ENCODE measurements at regions not wholly inside any gene's neighbourhood (a gene's known extent, or its start where the extent isn't known, plus 50 kb on each side); places are given as distances from the start of the nearest gene placed in this dataset.
"Not testable (repeated sequence)": the region's sequence is repeated elsewhere in the genome, so short reads cannot be mapped to it uniquely, and the experiment has no call there.

DNA sequence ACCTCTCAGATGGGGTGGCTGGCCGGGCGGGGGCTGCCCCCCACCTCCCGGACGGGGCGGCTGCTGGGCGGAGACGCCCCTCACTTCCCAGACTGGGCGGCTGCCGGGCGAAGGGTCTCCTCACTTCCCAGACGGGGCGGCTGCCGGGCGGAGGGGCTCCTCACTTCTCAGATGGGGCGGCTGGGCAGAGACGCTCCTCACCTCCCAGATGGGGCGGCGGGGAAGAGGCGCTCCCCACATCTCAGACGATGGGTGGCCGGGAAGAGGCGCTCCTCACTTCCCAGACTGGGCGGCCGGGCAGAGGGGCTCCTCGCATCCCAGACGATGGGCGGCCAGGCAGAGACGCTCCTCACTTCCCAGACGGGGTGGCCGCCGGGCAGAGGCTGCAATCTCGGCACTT is 80.7 kb downstream of the KPNA2 start:
- not testable (repeated sequence) for H3K4me2 ChIP-seq (ENCODE audit: low read length); H3K4me3 ChIP-seq (ENCODE audit: low read length); H3K4me1 ChIP-seq (ENCODE audit: control insufficient read depth, insufficient read depth, low read length); H3K9ac ChIP-seq (ENCODE audit: low read depth, low read length); H3K36me3 ChIP-seq (ENCODE audit: insufficient read depth, low read length); H3K9me3 ChIP-seq (replicated peaks; ENCODE audit: low read length); H3K27me3 ChIP-seq (ENCODE audit: control insufficient read depth, insufficient read depth, low read length)

DNA sequence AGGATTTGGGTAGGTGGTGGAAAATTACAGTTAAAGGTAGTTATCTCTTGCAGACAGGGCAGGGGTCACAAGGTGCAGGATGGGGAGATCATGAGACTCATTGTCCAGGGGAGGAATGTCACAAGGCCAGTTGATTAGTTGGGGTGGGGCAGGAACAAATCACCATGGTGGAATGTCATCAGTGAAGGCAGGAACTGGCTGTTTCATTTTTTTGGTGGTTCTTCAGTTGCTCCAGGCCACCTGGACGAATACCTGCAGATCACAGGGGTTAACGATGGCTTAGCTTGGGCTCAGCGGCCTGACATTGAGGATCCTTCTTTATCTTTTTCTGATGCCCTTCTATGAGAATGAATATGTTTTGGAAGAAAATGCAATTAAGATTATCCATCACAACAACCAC is 87.1 kb downstream of the KPNA2 start:
- Histone ChIP-seq H3K4me1 (ENCODE audit: control insufficient read depth, insufficient read depth, low read length) (no peaks in the 10 kb centered on the region), H3K9me3 (replicated peaks; ENCODE audit: low read length) (no peaks in the 10 kb centered on the region), H3K36me3 (ENCODE audit: insufficient read depth, low read length) (peaks cover 6% of the 10 kb centered on the region), H3K4me3 (ENCODE audit: low read length) (no peak overlapping the region), H3K9ac (ENCODE audit: low read depth, low read length) (no peak overlapping the region), H3K27me3 (ENCODE audit: control insufficient read depth, insufficient read depth, low read length) (no peaks in the 10 kb centered on the region), H3K4me2 (ENCODE audit: low read length) (no peak overlapping the region)

DNA sequence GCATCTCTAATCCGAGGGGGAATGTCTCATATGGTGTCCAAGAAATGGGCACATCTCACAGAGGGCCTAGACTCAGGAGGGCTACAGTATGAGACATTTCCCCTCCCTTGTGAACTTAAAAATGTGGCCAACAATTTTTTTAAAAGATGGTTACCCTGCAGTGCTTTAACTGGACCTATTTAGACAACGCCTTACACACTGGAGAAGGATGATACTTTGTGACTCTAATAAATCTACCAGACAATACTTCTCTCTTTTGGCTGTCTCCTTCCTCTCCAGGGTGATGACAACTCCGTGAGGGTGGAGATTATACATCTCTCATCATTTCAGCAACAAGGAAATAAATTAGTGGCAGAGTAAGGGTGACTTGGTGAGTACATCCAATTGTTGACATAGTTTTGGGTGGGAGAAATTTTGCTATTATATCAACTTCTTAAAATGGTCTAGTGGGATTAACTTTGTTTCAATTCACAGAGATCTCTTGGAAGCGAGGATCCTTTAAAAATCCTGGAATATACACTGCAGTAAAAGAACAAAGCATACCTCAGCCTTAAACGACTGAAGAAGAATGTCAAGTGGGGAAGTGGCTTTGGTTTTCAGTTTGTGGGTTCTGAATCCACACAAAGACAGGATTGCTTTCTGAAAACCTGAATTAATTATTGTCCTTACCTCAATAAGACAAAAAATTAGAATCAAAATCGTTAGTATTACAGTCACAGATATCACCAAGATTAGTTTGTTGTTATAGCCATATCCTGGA is 89.8 kb downstream of the KPNA2 start:
- Histone ChIP-seq H3K36me3 (ENCODE audit: insufficient read depth, low read length) (peaks cover 6% of the 10 kb centered on the region), H3K27me3 (ENCODE audit: control insufficient read depth, insufficient read depth, low read length) (no peaks in the 10 kb centered on the region), H3K4me3 (ENCODE audit: low read length) (no peak overlapping the region), H3K9me3 (replicated peaks; ENCODE audit: low read length) (no peaks in the 10 kb centered on the region), H3K9ac (ENCODE audit: low read depth, low read length) (no peak overlapping the region), H3K4me2 (ENCODE audit: low read length) (no peak overlapping the region), H3K4me1 (ENCODE audit: control insufficient read depth, insufficient read depth, low read length) (no peaks in the 10 kb centered on the region)

GRCh38 chr17:68127914-68128313 is 92.4 kb downstream of the KPNA2 start:
- peaks cover 8% of the 10 kb centered on the region for H3K36me3 ChIP-seq (ENCODE audit: insufficient read depth, low read length)
- no peak overlapping the region for H3K4me2 ChIP-seq (ENCODE audit: low read length)
- no peaks in the 10 kb centered on the region for H3K4me1 ChIP-seq (ENCODE audit: control insufficient read depth, insufficient read depth, low read length)
- no peaks in the 10 kb centered on the region for H3K27me3 ChIP-seq (ENCODE audit: control insufficient read depth, insufficient read depth, low read length)
- no peaks in the 10 kb centered on the region for H3K9me3 ChIP-seq (replicated peaks; ENCODE audit: low read length)
- no peak overlapping the region for H3K4me3 ChIP-seq (ENCODE audit: low read length)
- H3K9ac ChIP-seq (ENCODE audit: low read depth, low read length), result no peak overlapping the region

- Histone ChIP-seq H3K27me3 (ENCODE audit: control insufficient read depth, insufficient read depth, low read length) (no peaks in the 10 kb centered on the region), H3K36me3 (ENCODE audit: insufficient read depth, low read length) (peaks cover 6% of the 10 kb centered on the region), H3K9ac (ENCODE audit: low read depth, low read length) (no peak overlapping the region), H3K4me1 (ENCODE audit: control insufficient read depth, insufficient read depth, low read length) (no peaks in the 10 kb centered on the region), H3K9me3 (replicated peaks; ENCODE audit: low read length) (no peaks in the 10 kb centered on the region), H3K4me2 (ENCODE audit: low read length) (no peak overlapping the region), H3K4me3 (ENCODE audit: low read length) (no peak overlapping the region)
Measured at GRCh38 chr17:68131456-68131855, 95.9 kb downstream of the KPNA2 start.

- Histone ChIP-seq H3K4me2 (ENCODE audit: low read length) (no peak overlapping the region), H3K4me3 (ENCODE audit: low read length) (no peak overlapping the region), H3K9me3 (replicated peaks; ENCODE audit: low read length) (no peaks in the 10 kb centered on the region), H3K4me1 (ENCODE audit: control insufficient read depth, insufficient read depth, low read length) (no peaks in the 10 kb centered on the region), H3K9ac (ENCODE audit: low read depth, low read length) (no peak overlapping the region), H3K36me3 (ENCODE audit: insufficient read depth, low read length) (peaks cover 3% of the 10 kb centered on the region), H3K27me3 (ENCODE audit: control insufficient read depth, insufficient read depth, low read length) (no peaks in the 10 kb centered on the region)
Measured at GRCh38 chr17:68133346-68134045, 98.0 kb downstream of the KPNA2 start.

GRCh38 chr17:68134046-68134637 is 98.6 kb downstream of the KPNA2 start:
- Histone ChIP-seq H3K9me3 (replicated peaks; ENCODE audit: low read length) (no peaks in the 10 kb centered on the region), H3K4me3 (ENCODE audit: low read length) (no peak overlapping the region), H3K36me3 (ENCODE audit: insufficient read depth, low read length) (peaks cover 3% of the 10 kb centered on the region), H3K27me3 (ENCODE audit: control insufficient read depth, insufficient read depth, low read length) (no peaks in the 10 kb centered on the region), H3K9ac (ENCODE audit: low read depth, low read length) (no peak overlapping the region), H3K4me2 (ENCODE audit: low read length) (no peak overlapping the region), H3K4me1 (ENCODE audit: control insufficient read depth, insufficient read depth, low read length) (no peaks in the 10 kb centered on the region)

DNA sequence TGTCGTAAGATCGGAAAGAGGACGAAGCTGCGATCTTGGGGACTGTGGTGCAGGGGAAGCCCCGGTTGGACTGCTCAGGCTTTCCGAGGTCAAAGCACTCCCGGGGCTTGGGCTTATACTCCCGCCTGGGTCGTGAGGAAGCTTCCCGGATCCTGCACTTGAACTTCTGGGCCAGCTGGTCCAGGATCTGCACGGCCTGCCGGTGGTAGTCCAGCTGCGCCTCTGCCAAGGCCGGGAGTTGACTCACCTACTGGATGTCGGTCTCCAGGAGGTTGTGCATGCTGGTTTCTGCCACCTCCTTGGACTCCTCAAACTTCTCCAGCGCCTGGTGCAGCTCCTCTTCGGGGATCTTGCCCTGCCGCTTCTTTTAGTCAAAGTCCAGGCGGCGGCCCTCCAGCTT is 99.2 kb downstream of the KPNA2 start:
- H3K36me3 ChIP-seq (ENCODE audit: insufficient read depth, low read length), result peaks cover 3% of the 10 kb centered on the region
- no peaks in the 10 kb centered on the region for H3K9me3 ChIP-seq (replicated peaks; ENCODE audit: low read length)
- no peak overlapping the region for H3K4me2 ChIP-seq (ENCODE audit: low read length)
- no peak overlapping the region for H3K4me3 ChIP-seq (ENCODE audit: low read length)
- no peaks in the 10 kb centered on the region for H3K4me1 ChIP-seq (ENCODE audit: control insufficient read depth, insufficient read depth, low read length)
- H3K9ac ChIP-seq (ENCODE audit: low read depth, low read length), result no peak overlapping the region
- no peaks in the 10 kb centered on the region for H3K27me3 ChIP-seq (ENCODE audit: control insufficient read depth, insufficient read depth, low read length)

- H3K4me2 ChIP-seq (ENCODE audit: low read length), result no peak overlapping the region
- no peak overlapping the region for H3K9ac ChIP-seq (ENCODE audit: low read depth, low read length)
- H3K27me3 ChIP-seq (ENCODE audit: control insufficient read depth, insufficient read depth, low read length), result no peaks in the 10 kb centered on the region
- H3K4me3 ChIP-seq (ENCODE audit: low read length), result no peak overlapping the region
- no peaks in the 10 kb centered on the region for H3K9me3 ChIP-seq (replicated peaks; ENCODE audit: low read length)
- no peaks in the 10 kb centered on the region for H3K4me1 ChIP-seq (ENCODE audit: control insufficient read depth, insufficient read depth, low read length)
- H3K36me3 ChIP-seq (ENCODE audit: insufficient read depth, low read length), result peaks cover 3% of the 10 kb centered on the region
Measured at GRCh38 chr17:68135141-68135887, 99.8 kb downstream of the KPNA2 start.

GRCh38 chr17:68141050-68141449 is 105.5 kb downstream of the KPNA2 start:
- H3K4me3 ChIP-seq (ENCODE audit: low read length), result no peak overlapping the region
- H3K4me1 ChIP-seq (ENCODE audit: control insufficient read depth, insufficient read depth, low read length), result peaks cover 5% of the 10 kb centered on the region
- H3K9ac ChIP-seq (ENCODE audit: low read depth, low read length), result no peak overlapping the region
- no peak overlapping the region for H3K4me2 ChIP-seq (ENCODE audit: low read length)
- no peaks in the 10 kb centered on the region for H3K36me3 ChIP-seq (ENCODE audit: insufficient read depth, low read length)
- no peaks in the 10 kb centered on the region for H3K27me3 ChIP-seq (ENCODE audit: control insufficient read depth, insufficient read depth, low read length)
- no peaks in the 10 kb centered on the region for H3K9me3 ChIP-seq (replicated peaks; ENCODE audit: low read length)

DNA sequence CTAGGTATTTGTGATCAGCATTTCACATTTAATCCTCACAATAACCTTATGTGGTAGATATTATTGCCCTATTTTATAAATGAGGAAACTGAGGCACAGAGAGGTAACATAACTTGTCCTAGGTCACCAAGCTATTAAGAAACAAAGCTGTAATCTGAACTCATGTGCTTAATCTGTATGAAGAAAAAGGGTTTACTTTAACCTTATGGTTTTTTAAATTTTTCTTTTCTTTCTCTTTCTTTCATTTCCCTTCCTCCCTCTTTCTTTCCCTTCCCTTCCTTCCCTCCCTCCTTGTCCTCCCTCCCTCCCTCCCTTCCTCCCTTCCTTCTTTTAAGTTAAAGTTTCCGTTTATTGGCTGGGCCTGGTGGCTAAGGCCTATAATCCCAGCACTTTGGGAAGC is 105.2 kb upstream of the AMZ2 start:
- no peaks in the 10 kb centered on the region for H3K9me3 ChIP-seq (replicated peaks; ENCODE audit: low read length)
- no peak overlapping the region for H3K9ac ChIP-seq (ENCODE audit: low read depth, low read length)
- H3K36me3 ChIP-seq (ENCODE audit: insufficient read depth, low read length), result no peaks in the 10 kb centered on the region
- H3K4me2 ChIP-seq (ENCODE audit: low read length), result no peak overlapping the region
- no peaks in the 10 kb centered on the region for H3K27me3 ChIP-seq (ENCODE audit: control insufficient read depth, insufficient read depth, low read length)
- H3K4me3 ChIP-seq (ENCODE audit: low read length), result no peak overlapping the region
- peaks cover 5% of the 10 kb centered on the region for H3K4me1 ChIP-seq (ENCODE audit: control insufficient read depth, insufficient read depth, low read length)

All from skeletal muscle satellite cell (primary cell).